IPS-NIHi7 (cell line): ENCODE measurements at regions not wholly inside any gene's neighbourhood (a gene's known extent, or its start where the extent isn't known, plus 50 kb on each side); places are given as distances from the start of the nearest gene placed in this dataset.
"Not testable (repeated sequence)": the region's sequence is repeated elsewhere in the genome, so short reads cannot be mapped to it uniquely, and the experiment has no call there.

Experiments
- DNase-seq: peaks from one replicate; pipeline ENCODE4 v3.0.0; 2012; ENCODE audit warnings: mixed read lengths; ENCODE audit errors: extremely low spot score

DNA sequence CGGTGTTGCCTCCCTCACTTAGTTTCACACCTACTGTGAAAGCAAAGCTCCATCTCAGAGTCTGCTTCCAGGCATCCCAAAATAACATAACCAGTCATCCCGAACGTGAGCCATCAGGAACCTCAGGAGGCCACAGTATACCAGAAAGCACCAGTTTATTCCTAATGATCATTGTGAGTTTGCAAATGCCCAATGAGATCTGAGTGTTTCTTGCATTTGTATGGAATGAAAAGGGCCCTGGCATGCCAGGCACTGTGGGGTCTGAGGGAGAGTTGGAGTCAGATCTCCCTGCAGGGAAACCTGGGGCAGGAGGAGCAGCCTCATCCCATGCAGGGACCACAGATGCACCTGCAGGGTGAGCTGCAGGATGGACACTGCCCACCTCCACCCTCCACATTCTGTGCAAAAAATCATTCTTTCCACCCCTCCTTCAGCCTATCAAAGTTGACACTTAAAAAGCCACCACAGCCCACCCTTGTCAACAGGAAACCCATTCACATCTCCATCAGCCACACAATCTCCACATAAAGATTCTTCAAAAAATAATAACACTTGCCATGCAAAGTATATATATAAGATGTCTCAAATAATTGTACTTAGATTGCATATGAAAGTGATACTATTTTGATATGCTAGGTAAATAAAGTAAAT, 112.3 kb downstream of the GGTLC2 start:
- DNase-seq = not testable (repeated sequence)

- not testable (repeated sequence) for DNase-seq
Measured at GRCh38 chr22:22758101-22758807, 113.8 kb downstream of the GGTLC2 start.

DNA sequence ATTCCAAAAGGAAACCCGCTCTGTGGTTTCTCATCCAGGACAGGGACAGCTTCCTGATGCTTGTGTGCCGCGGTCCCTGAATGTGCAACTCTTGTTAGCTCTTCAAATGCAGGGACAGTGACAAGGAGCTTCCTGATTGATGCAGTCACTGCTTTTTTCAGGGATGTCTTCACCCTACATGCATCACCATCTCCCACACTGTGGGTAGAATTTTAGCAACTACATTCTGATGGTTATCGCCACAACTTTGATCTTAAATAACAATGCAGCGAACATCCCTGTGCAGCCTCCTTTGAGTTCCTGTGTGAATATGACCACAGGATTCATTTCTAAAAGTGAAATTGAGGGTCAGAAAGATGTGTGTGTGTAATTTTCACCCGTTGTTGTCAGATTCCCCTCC, 115.0 kb downstream of the GGTLC2 start:
- DNase-seq = no peak

DNA sequence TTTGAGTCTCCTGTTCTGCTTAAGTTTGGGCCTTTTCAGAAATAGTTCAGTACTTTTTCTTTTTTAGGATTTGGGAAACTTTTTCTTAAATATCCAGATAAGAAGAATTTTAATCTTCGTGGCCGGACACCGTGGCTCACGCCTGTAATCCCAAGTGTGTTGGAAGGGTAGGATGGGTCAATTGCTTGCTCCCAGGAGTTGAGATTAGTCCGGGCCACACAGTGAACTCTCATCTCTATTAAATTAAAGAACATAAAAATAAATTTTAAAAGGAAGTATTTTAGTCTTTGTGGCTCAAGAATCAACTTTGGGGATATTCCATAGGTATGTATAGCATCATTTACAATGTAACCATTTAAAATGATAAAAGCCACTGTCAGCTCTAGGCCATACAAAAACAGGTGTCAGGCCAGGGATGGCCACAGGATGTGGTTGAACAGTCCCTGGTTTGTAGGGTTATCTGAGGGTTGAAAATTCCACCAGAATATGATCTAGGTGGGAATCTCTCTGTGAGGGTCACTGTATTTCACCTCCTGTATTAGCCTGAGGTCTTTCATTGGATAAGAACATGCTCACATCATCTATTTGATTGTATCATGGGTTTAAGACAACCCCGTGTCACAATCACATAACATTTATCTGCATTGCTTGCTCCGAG, 115.6 kb downstream of the GGTLC2 start:
- DNase-seq = no peak

DNA sequence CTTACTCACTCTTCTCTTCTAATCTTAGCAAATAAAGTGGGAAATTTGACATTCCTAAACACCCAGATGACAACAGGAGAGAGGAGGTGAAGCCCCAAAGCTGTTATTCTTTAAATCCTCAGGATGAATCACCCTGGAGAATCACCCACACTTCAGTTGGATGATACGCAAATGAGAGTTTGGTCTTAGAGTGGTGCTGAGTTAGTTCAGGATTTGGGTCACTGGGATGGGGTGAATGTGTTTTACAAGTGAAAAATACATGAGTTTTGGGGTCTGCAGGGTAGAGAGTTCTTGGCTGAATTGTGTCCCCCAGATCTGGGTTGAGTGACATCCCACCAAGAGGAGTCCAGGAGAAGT, 117.2 kb downstream of the GGTLC2 start:
- DNase-seq = no peak

DNA sequence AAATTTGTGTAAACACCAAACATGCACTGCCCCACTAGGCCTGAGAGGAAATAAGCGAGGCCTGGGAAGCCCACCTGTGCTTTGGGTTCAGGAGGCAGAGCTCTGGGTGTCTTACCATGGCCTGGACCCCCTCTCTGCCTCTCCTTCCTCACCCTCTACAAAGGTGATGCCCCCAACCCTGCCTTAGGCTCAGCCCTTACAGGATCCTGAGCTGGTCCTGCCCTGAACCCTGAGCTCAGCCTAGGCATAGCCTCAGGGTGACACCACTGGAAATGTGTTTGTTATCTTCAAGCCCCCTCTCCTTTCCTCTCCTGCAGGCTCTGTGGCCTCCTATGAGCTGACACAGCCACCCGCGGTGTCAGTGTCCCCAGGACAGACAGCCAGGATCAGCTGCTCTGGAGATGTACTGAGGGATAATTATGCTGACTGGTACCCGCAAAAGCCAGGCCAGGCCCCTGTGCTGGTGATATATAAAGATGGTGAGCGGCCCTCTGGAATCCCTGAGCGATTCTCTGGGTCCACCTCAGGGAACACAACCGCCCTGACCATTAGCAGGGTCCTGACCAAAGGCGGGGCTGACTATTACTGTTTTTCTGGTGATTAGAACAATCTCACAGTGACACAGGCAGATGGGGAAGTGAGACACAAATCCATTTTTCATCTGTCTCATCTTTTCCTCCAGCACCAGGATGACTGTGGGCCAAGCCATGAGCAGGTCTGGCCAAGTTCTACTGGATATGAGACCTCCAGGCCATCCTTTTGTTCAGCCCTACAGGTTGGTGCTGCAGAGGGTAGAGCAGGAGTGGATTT, 117.8 kb downstream of the GGTLC2 start:
- DNase-seq = no peak

GRCh38 chr22:22763512-22763911, 119.1 kb downstream of the GGTLC2 start:
- DNase-seq = no peak

- DNase-seq = no peak
Measured at GRCh38 chr22:22764085-22764484, 119.7 kb downstream of the GGTLC2 start.

GRCh38 chr22:22767876-22768602, 119.6 kb upstream of the IGLL5 start:
- peak; percentile 59 for DNase-seq

DNA sequence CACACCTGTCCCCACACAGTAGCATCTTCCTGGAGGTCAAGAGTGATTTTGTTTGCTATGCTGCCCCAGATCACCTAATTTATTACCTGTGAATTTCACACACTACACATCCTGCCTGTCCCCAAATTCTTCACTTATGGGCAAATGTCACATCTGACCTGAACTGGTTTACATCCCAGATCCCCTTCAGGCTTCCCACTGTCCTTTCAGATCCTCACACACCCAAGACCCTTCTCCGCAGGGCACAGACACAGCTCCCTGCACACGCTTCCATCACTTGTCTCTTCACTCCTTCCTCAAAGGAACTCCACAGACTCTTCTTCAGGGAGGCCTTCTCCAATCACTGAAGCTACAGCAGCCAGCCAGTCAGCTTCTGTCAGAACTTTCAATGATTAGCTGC, 118.7 kb upstream of the IGLL5 start:
- no peak for DNase-seq

DNA sequence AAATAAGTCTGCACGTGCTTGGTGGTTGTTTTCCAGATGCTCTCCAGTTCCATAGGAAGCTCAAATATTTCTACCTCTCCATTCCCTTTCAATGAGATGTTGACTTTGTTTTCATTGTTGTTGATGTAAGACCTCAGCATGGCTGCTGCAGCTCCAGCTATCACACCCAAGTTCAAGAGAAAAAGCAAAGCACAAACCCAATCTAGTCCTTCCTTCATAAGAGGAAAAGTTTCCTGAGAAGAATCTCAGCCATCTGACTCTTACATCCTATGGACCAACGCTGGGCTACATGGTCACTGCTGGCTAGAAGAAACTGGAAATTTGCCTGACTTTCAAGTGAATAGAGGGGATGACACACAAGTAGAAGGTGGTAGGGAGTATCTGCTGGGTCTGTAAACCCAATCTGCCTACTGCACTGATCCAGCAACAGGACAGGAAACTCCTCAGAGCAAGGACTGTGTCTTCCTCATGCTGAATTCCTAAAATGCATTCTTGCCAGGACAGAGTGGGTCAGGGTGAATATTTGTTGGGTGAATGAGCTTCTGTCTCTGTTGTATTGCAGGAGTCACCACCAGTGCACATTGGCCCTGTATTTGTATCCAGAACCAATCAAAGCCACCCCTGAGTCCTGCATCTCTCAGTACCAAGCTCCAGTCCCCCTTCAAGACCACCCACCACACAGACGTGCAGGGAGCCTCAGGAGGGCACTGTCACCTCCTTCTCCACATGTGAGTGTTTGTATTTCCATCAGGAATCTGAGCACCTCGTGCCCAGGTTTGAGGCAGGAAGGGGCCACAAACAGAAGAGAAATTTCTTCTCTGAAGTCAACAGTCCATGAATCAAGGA, 118.0 kb upstream of the IGLL5 start:
- DNase-seq = no peak

DNA sequence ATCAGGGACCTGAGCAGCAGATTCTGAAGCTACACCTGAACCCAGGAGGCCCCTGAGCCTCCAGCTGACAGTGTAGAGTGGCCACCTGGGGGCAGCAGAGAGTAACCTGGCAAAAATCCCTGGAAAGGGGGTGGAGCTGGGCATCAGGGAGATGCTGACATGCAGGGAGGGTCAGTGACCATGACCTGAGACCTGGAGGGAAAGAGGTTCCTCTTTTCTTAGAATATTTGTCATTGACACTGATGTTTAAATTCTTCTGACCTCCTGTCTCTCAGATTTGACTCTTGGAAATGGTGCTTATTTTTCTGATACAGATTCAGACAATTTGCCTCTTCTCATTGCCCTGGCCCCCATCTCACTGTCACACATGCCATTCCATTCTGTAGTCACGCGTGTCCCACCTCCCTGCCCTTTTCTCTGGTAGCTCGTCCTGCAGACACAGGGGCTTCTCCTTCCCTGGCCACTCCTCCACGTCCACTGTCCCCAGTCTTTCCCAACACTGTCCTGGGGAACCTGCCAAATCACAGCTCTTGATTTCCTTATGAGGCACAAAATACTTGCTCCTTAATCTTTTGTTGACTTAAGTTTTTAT, 117.2 kb upstream of the IGLL5 start:
- peak; percentile 69 for DNase-seq

DNA sequence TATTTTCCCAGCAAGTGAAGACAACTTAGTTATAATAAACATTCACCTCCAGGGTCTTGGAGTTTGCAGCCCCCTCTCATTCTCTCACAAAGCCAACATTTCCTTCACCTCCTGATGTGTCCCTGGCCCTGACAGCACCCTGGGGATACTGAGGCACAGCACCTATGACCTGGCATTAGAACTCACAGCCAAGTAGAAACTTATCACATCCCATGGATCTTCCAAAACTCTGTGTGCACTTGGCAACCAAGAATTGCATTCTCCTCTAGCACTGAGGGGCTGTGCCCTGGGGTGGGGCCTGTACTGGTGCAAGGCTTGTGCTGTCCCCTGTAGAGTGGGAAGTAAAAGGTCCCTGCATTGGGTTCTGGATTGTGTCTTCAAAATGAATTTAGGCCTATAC, 116.7 kb upstream of the IGLL5 start:
- DNase-seq = no peak

DNA sequence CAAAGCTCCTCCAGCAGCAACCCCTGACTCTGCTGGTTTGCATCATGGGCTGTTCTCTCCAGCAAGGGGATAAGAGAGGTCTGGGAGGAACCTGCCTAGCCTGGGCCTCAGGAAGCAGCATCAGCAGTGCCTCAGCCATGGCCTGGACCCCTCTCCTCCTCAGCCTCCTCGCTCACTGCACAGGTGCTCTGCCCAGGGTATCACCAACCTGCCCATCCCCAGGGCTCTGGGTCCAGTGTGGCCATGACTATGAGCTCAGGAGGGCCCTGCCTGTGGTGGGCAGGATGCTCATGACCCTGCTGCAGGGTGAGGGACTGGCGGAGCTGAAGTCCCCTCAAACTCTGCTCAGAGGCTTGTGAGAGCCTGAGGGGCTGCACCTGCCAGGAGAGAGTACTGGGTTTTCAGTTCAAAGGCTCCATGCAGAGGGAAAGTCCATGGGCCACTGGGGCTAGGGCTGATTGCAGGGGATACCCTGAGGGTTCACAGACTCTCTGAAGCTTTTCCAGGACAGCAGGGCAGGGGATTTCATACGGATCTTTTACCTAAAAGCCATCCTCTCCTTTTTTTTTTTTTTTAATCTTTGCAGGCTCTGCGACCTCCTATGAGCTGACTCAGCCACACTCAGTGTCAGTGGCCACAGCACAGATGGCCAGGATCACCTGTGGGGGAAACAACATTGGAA, 115.8 kb upstream of the IGLL5 start:
- DNase-seq = no peak

DNA sequence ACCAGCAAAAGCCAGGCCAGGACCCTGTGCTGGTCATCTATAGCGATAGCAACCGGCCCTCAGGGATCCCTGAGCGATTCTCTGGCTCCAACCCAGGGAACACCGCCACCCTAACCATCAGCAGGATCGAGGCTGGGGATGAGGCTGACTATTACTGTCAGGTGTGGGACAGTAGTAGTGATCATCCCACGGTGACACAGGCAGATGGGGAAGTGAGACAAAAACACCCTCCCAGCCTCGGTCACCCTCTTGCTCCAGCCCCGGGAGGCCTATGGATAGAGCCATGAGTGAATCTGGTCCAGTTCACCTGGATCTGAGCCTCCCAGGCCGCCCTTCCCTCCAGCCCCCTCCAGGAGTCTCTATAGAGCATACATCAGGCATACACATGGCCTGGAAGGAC, 115.2 kb upstream of the IGLL5 start:
- no peak for DNase-seq

DNA sequence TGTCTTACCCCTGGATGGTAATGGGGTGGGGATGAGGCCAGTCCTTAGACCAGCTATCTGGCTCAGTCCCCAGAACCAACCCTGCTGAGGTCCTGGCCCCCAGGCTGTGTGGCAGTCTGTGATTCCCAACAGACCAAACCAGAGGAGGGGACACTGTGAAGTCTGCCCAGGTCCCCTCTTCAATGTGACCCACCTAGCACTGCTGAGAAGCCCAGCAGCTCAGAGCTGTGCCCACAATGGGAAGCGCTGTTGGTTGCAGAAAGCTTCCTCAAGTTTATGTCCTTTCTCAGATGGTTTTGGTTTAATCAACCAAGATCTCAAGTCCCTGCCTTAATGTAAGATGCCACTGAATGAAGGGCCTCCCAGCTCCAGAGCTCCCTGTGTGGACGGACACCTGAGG, 114.7 kb upstream of the IGLL5 start:
- DNase-seq = no peak

DNA sequence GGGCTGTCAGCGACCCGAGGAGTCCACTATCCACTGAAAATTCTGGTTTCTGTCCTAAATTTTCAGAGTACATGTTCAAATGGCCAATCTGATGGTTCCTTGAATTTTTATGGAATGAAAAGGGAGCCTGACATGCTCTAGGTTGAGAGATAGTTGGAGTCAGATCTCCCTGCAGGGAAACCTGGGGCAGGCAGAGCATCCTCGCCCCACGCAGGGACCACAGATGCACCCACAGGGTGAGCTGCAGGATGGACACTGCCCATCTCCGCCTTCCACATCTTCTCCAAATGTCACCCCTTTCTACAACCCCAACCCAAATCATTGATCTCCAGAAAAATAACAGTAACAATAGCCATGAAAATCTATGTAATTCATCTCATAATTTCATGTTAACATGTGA, 114.2 kb upstream of the IGLL5 start:
- DNase-seq = no peak

DNA sequence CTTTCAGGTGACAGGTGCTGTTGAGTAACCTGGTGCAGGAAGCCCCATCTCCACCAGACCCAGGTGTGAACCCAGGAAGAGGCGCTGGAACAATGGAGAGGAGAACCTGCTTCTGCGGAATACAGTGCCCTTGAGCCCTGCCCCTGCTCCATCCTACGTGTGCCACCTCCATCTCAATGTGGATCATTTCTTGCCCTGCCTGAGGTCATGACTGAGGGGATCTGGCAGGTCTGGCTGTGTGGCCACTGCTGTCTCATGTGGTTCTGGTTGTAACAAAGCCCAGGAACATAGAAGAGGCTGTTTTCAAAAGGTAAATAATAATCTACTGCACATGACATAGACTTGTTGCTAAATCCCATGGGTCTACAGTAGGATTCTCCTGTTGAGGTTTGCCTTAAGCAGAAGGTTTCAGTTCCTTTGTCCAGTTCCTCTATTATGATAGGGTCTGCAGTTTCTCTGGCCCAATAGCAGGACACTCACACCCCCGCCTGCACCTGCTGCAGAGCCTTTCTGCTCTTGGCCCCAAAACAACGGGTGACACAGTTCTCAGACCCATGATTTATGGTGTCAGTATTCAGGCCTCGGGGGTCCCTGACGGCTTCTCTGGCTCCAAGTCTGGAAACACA, 113.5 kb upstream of the IGLL5 start:
- DNase-seq = no peak

DNA sequence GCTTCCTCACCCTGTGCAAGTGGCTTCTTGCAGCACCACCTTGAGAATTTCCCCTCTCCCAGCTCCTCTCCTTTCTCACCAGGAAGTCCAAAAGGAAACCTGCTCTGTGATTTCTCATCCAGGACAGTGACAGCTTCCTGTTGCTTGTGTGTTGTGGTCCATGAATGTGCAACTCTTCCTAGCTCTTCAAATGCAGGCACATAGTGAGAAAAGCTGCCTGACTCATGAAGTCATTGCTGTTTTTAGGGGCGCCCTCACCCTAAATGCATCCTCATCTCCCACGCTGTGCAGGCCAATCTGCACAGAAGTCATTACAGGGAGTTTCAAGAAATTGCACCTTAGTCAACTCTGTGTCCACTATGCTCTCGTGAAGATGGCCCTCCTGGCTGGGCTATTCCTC, 112.9 kb upstream of the IGLL5 start:
- not testable (repeated sequence) for DNase-seq
